ENCODE measurements at regions not wholly inside any gene's neighbourhood (a gene's known extent, or its start where the extent isn't known, plus 50 kb on each side); places are given as distances from the start of the nearest gene placed in this dataset.

GRCh38 chr1:184329245-184329953 is 57.4 kb upstream of the C1orf21 start:
- no peak for DNase-seq

- no peak for DNase-seq
Measured at GRCh38 chr1:184329962-184330868, 56.6 kb upstream of the C1orf21 start.

DNA sequence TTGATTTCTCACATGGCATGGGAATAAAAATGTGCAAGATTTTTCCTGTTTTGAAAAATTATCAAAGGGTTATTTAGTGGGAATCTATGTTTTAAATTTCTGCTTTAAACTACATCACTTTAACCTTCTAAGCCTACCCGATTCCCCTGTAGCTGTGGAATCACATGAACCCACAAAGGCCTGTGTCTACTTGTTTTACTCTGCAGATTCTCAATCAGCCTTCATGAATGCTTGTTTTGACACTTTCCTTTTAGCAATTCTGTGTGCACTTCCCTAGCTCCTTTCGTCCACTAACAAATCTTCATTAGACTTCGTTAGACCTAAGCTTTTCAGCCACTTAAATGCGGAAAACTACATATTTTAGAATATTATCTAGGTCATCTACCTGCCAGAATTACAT is 56.0 kb upstream of the C1orf21 start:
- DNase-seq, result no peak
